ENCODE measurements at regions not wholly inside any gene's neighbourhood (a gene's known extent, or its start where the extent isn't known, plus 50 kb on each side); places are given as distances from the start of the nearest gene placed in this dataset.
"Not testable (repeated sequence)": the region's sequence is repeated elsewhere in the genome, so short reads cannot be mapped to it uniquely, and the experiment has no call there.

GRCh38 chr1:99537886-99538617 lies 107.9 kb upstream of the PALMD start:
- DNase-seq (ENCODE audit: low read depth): no peak

GRCh38 chr1:99538618-99538956 lies 107.3 kb upstream of the PALMD start:
- no peak for DNase-seq (ENCODE audit: low read depth)

DNA sequence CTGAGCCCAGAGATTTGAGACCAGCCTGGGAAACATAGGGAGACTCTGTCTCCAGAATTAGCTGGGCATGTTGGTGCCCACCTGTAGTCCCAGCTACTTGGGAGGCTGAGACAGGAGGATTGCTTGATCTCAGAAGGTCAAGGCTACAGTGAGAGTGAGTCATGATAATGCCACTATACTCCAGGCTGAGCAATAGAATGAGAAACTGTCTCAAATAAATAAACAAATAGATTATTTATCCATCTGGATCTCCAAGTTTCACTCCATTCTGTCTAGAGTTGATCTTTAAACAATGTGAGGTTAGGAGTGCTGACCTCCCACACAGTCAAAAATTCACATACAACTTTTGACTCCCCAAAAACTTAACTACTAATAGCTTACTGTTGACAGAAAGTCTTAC lies 106.8 kb upstream of the PALMD start:
- no peak for DNase-seq (ENCODE audit: low read depth)

GRCh38 chr1:99540744-99541143 lies 105.2 kb upstream of the PALMD start:
- no peak for DNase-seq (ENCODE audit: low read depth)

- no peak for DNase-seq (ENCODE audit: low read depth)
Observed at GRCh38 chr1:99544328-99544727, 101.6 kb upstream of the PALMD start.

DNA sequence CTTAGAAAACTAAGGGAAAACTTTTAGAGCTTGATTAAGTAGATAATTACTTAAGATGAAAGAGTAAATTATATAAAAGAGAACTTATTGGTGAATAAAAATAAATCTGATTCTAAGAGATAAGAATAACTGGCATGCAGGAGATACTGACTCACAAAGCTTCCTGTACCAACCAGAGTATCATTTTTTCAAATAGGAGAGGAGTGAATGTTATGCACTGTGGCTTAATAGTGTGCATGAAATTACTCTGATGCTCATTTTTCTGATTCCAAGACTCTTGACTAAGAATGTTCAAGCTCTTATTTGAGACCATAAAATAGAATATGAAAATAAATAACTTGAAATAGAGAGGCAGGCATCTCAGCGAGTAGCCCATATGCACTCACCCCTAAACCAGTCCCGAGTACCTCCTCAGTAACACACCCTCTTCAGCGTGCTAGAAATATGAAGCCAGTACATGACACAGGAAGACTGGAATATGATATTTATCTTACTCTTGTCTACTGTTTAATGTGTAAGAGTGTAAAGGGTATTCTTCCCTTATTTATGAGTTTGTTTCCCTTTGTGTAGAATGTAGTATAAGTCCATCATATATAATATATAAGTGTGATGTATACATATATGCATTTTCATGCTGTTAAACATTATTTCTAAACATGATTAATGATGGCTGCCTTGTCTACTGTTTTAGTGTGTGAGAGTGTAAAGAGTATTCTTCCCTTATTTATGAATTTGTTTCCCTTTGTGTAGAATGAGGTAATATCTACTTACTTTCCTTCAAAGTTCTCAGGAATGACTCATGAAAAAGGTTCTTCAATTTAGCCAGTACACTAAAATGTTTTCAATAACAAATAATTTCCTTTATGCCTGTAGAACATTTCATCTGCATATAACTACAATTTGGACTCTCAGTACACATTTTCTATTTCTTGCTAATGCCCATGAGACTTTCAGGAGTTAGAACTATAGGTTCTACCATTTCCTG lies 99.2 kb upstream of the PALMD start:
- no peak for DNase-seq (ENCODE audit: low read depth)

- no peak for DNase-seq (ENCODE audit: low read depth)
Observed at GRCh38 chr1:99548943-99549605, 96.8 kb upstream of the PALMD start.

DNA sequence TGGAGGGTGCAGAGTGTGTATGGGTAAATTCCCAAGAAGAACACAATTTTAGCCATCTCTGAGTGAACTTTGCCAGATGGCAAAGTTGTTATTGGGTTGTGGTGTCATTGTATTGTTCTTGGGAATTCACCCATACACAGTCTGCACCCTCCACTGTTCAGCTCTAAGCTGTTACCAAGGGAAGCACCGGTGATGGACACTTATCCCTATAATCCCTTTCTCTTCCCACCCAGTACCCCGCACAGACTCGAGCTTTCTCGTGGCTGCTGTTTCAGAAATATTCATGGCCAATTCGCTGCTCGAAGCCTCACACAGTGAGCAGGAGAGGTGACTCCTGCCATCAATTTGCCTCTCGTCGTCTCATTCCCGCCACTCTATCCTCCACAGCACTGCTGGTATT lies 95.7 kb upstream of the PALMD start:
- DNase-seq (ENCODE audit: low read depth): no peak

DNA sequence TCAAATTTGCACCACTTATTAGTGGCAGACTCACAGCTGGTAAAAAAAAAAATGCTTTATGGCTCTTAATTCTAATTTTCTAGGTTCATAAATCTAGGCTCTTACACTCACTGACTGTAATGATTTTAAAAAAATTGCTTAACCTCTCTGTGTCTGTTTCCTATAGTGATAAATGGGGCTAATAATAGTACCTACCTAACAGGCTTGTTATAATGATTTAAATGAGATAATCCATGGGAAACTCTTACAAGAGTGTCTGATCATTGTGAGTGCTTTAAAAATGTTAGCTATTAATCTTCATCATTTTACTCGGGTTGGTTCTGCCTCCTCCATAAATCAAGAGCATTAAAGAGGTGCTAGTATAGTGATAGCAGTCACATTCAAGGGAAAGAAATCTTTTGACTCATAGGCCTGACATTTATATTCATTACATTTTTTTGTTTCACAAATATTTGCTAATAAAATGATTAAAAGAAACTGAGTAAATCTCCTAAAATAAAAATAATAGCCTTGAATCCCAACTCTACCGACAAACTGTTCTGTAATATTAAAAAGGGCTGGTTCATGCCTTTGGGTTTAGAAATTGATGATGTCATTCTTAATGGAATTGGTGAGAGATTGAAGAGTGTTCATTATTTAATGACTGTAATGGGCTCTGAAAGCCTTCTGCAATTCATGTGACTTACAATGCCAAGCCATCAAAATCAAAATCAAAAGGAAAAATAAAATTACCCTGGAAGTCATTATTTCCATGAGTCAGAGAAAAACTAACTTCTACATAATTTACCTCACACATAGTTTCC lies 93.9 kb upstream of the PALMD start:
- DNase-seq (ENCODE audit: low read depth): no peak

- DNase-seq (ENCODE audit: low read depth): no peak
Observed at GRCh38 chr1:99553301-99553700, 92.6 kb upstream of the PALMD start.

DNA sequence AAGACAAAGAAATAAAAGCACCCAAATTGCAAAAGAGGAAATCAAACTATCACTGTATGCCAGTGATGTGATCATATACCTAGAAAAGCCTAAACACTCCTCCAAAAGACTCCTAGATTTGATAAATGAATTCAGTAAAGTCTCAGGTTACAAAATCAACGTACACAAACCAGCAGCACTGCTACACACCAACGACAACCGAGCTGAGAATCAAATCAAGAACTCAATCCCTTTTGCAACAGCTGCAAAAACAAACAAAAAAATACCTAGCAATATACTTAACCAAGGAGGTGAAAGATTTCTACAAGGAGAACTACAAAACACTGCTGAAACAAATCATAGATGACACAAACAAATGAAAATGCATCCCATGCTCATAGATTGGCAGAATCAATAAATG lies 92.1 kb upstream of the PALMD start:
- DNase-seq (ENCODE audit: low read depth): not testable (repeated sequence)

DNA sequence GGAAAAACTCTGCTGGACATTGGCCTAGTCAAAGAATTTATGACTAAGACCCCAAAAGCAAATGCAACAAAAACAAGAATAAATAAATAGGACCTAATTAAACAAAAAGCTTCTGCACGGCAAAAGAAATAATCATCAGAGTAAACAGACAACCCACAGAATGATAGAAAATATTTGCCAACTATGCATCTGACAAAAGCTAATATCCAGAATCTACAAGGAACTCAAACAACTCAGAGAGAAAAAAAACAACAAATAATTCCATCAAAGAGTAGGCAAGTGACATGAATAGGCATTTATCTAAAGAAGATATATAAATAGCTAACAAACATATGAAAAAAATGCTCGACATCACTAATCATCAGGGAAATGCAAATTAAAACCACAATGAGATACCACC lies 91.2 kb upstream of the PALMD start:
- no peak for DNase-seq (ENCODE audit: low read depth)

DNA sequence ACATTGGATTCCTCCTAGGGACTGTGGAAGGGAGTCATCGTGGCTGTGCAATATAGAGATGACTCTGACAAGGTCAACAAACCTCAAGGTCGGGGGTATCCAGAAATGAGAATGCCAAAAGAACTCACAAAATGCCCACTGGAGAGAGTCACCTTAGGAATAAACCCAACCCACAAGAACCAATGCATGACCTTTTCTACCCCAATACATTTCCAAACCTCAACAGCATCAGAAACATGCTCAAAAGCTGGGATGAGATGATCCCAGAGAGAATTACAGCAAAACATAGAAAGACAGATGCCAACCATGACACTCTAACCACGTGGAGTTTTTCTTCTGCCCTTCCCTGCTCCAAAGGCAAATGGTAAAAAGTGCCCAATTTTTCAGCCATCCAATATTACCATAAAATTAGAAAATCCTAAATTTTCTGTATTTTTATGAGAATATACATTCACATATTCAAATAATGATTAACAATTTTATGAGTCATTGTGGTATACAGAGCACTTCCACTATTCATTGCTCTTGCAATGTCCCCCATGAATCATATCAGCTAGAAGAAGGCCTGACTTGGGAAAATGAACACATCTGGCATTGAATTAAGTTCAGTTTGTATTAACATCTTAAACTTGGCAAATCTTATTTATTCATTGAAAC lies 88.2 kb upstream of the PALMD start:
- no peak for DNase-seq (ENCODE audit: low read depth)

DNA sequence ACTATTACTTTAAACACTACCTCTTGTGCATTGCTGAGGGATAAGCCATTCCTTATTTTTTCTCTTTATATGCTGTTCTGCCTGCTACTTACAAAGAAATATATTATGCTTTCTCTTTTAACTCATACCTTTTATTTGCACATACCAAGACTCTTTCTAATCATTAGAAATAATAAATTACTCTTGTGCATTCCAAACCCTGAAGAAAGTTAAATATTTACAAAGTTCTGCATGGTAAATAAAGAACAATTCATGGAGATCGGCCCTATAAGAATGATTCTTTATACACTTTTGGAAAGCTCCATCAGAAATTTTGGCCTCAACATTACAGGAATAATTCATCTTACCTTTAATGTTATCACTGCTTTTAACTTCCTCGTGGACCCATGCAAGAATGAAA lies 86.7 kb upstream of the PALMD start:
- DNase-seq (ENCODE audit: low read depth): no peak

- DNase-seq (ENCODE audit: low read depth): no peak
Observed at GRCh38 chr1:99560207-99561040, 85.5 kb upstream of the PALMD start.

GRCh38 chr1:99561952-99562351 lies 84.0 kb upstream of the PALMD start:
- no peak for DNase-seq (ENCODE audit: low read depth)

- no peak for DNase-seq (ENCODE audit: low read depth)
Observed at GRCh38 chr1:99565606-99566289, 80.2 kb upstream of the PALMD start.

DNA sequence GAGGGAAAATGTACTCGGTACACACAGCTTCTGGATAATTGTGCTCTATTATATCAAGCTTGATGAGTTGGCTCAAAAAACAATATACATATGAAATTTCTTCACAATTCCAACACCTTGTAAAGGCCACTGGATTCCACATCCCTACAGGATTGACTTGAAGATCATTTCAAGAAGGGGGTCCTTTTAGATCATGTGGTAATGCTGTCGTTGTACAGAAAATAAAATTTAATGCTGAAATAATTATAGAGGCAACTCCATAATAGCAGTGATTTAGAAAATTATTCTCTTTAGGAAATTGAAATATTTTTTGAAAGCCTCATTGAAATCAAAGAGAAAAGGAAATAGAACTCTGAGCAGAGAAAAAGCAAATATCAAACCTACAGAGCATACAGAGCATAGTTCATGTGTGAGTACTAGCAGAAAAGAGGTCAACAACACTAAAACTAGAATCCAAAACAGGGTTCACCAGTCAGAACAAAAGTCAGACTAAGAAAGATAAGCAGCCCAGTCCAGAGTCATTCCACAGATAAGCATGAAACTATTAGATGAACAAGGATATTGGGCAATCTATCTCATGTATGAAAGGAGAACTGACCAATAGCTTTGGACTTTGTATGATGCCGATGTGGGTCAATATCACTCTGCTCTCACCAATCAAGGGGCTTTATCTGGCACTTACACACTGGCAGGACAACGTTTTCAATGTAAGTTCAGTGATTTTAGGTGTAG lies 79.5 kb upstream of the PALMD start:
- no peak for DNase-seq (ENCODE audit: low read depth)

- DNase-seq (ENCODE audit: low read depth): no peak
Observed at GRCh38 chr1:99570486-99571089, 75.3 kb upstream of the PALMD start.

All from stimulated activated CD4-positive, alpha-beta T cell treated with anti-CD3 and anti-CD28 coated beads, Interleukin-2, amount 100 ng/mL, for 4 hours (primary cell).